GM18505 (cell line): ENCODE measurements at regions not wholly inside any gene's neighbourhood (a gene's known extent, or its start where the extent isn't known, plus 50 kb on each side); places are given as distances from the start of the nearest gene placed in this dataset.
"Not testable (repeated sequence)": the region's sequence is repeated elsewhere in the genome, so short reads cannot be mapped to it uniquely, and the experiment has no call there.

Source experiments
- ATAC-seq: cut with Tn5 transposase; IDR thresholded peaks from one replicate; pipeline ENCODE4 v1.9.1; 2021; ENCODE audit not compliant: unreplicated experiment
- POLR2A ChIP-seq: IDR thresholded peaks from 4 replicates; pipeline ENCODE4 v1.6.1; 2011; ENCODE audit warnings: borderline replicate concordance; ENCODE audit not compliant: insufficient read depth, insufficient read length; ENCODE audit errors: extremely low read depth

DNA sequence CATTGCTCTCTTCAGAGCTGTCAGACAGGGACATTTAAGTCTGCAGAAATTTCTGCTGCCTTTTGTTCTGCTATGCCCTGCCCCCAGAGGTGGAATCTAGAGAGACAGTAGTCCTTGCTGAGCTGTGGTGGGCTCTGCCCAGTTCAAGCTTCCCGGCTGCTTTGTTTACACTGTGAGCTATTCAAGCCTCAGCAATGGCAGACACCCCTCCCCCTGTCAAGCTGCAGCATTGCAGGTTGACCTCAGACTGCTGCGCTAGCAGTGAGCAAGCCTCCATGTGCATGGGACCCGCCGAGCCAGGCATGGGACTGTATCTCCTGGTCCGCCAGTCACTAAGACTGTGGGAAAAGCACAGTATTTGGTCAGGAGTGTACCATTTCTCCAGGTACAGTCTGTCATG lies 53.6 kb upstream of the MAPK10 start:
- not testable (repeated sequence) for ATAC-seq

DNA sequence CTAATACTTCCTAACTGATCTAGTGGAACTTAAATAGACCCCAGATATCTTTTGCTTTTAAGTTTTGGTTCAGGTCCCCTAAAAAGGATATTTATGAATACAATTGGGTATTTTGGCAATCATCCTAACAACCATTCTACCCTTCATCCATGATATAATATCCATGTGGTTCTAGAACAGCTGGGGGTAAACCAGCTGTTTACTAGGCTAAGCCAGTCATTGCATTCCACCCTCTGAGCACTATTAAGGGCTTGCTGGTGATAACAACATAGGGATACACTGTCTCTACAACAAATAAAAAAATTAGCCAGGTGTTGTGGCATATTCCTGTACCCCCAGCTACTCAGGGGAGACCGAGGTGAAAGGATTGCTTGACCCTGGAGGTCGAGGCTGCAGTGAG lies 54.8 kb upstream of the MAPK10 start:
- TF ChIP-seq POLR2A: no peak

GRCh38 chr4:86416081-86416480 lies 56.2 kb upstream of the MAPK10 start:
- no peak for TF ChIP-seq POLR2A
- ATAC-seq: no peak

More for the DNA sequence above, 54.8 kb upstream of the MAPK10 start:
- no peak for ATAC-seq

DNA sequence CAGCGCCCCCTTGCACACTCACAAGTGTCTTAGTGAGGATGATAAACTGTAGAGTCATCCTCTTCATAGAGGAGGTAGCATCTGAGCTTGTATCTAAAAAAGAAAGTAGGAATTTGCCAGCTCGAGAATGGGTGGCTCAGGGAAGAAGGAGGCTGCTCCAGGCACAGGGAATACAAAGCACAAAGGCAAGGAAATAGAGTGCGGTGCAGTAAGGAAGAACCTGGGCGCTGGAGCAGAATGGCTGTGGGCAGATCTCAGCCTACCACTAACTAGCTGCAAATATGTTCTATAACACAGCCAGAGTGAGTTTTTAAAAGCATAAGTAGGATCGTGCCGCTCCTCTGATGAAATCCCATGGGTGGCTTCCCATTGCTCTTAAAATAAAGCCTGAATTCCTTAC lies 61.6 kb upstream of the MAPK10 start:
- no peak for ATAC-seq

DNA sequence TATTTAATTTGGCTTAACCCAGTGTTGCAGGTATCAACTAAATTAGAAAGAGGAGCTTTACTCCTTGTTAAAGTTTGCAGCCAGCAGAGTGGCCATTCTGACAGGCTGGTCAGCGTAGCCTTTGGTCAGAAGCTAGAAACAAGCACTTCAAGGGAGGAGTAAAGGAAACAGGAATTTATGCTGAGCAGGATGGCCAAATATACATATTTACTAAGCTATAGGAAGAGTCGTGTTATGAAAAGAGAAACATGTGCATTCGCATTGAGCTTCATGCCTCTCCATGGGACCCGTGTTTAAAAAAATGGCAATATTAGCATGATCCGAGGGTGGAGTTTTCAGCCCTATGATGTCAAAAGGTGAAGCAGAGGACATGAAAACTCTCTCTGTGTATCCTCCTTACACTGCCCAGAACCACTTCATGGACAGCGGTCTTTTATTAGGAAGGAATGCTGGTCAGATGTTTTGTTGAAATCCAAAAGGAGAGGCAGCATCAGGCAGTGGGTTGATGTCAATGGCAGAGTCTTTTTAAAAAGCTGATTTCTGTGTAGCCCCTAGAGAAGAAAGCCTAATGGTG lies 71.8 kb upstream of the MAPK10 start:
- ATAC-seq: no peak
- no peak for TF ChIP-seq POLR2A

More for the DNA sequence above, 61.6 kb upstream of the MAPK10 start:
- no peak for TF ChIP-seq POLR2A

- TF ChIP-seq POLR2A: no peak
- no peak for ATAC-seq
These were observed 72.8 kb upstream of the MAPK10 start for GRCh38 chr4:86432559-86433134.

DNA sequence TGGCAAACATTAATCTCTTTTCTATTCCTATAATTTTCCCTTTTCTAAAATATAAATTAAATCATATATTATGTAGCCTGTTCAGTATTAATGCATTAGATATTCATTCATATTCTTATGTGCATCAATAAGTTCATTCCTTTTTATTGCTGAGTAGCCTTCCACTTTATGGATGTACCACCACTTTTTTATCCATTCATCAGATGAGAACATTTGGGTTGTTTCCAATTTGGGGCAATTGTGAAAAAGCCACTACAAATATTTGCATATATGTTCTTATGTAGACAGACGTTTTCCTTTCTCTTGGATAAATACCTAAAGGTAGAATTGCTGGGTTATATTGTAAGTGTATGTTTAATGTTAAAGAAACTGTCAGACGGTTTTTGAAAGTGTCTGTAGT lies 79.4 kb upstream of the MAPK10 start:
- ATAC-seq: no peak

GRCh38 chr4:86441175-86441936 lies 81.5 kb upstream of the MAPK10 start:
- ATAC-seq: no peak
- TF ChIP-seq POLR2A: no peak

More for the DNA sequence above, 79.4 kb upstream of the MAPK10 start:
- no peak for TF ChIP-seq POLR2A

DNA sequence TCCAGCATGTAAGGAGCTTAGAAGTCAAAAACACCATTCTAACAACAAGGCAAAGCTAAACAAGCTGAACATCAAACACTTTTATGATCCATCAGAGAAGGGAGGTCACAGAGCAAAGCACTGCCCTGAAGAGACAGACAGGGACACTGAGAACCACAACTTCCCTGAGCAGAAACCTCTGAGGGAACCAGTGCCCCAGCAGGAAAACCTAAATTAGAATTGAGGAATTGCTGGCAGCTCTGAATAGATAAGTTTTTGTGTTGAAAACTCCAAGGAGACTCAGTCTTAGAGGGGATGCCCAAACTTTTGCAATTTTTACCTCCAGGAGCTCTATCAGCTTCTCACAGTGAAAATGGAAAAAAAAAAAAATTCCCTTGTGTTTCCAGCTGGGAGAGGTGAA lies 83.0 kb upstream of the MAPK10 start:
- TF ChIP-seq POLR2A: no peak

DNA sequence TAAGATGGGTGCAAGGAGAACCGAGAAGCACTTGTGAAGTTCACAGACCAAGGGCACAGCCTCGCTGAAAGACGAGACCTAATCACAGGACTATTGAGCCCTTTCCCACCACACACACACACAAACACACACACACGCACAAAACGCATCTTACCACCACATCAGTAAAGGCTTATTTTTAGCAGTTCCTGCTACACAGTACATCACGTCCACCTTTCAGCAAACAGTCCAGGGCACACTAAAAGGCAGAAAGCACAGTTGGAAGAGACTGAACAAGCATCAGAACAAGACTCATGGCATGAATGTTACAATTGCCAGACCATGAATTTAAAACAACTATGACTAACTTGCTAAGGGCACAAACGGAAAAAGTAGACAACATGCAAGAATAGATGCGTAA lies 83.6 kb upstream of the MAPK10 start:
- no peak for TF ChIP-seq POLR2A
- no peak for ATAC-seq

More for the DNA sequence above, 83.0 kb upstream of the MAPK10 start:
- ATAC-seq: no peak

- TF ChIP-seq POLR2A: no peak
- no peak for ATAC-seq
These were observed 87.1 kb upstream of the MAPK10 start for GRCh38 chr4:86446996-86447395.

DNA sequence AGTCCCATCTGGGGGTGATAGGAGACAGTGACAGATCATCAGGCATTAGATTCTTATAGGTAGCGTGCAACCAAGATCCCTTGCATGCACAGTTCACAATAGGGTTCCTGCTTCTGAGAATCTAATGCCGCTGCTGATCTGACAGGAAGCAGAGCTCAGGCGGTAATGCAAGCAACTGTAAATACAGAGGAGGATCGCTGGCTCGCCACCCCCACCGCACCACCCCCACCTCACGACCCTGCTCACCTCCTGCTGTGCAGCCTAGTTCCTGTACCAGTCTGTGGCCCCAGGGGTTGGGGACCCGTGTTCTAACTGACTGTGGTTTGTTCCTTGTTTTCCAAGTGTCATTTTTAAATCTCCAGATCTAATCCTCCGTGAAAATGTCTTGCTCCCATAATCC lies 89.0 kb upstream of the MAPK10 start:
- ATAC-seq: no peak
- no peak for TF ChIP-seq POLR2A

DNA sequence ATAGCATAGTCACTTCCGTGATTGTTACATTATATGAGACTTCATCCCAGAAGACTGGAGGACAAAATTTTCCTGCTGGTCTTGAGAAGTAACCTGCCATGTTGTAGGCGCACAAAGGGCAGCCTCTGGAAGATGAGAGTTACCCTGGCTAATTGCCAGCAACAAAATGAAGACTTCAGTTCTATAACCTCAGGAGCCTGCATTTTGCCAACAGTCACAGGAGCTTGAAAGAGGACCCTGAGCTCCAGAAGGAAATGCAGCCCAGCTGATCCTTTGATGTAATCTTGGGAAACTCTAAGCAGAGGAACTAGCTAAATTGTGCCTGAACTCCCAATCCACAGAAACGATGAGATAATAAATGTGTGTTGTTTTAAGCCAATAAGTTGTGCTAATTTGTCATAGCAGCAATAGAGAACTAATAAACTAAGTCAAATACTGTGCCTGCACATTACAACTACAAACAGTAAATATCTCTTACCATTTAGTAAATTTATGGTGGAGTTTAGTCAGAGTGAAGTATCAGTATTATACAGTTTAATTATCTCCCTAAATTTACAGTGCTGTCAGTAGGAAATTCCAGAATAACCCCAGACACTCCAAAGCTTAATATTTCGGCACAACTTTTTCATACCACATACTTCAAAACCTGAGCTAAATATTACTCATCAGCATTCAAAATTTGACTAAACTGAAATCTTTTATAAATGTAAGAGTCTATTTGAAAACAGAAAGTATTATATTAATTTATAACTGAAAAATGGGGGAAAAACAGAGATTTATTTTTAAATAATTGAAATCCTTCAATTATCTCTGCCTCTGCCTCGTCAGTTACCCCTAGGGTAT lies 90.1 kb upstream of the MAPK10 start:
- TF ChIP-seq POLR2A: no peak
- ATAC-seq: no peak

DNA sequence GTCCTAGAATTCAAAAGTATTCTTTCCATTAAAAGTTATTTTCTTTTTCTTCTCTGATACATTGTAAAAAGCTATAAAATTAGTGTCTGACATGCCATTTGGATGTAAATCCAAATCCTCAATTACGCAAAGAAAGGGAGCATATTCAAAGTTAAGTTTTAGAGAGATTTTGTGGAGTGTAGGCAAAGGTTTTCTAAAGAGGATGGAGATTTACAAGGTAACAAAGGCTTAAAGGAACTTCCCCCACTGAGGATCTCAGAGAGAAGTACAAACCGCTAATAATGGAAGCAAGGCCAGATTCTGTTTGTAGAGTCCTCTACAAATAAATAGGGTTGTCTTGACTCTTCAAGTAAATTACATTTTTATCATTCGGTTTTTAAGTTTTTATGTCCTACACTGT lies 91.0 kb upstream of the MAPK10 start:
- no peak for TF ChIP-seq POLR2A
- no peak for ATAC-seq
